ENCODE measurements at regions not wholly inside any gene's neighbourhood (a gene's known extent, or its start where the extent isn't known, plus 50 kb on each side); places are given as distances from the start of the nearest gene placed in this dataset.

DNA sequence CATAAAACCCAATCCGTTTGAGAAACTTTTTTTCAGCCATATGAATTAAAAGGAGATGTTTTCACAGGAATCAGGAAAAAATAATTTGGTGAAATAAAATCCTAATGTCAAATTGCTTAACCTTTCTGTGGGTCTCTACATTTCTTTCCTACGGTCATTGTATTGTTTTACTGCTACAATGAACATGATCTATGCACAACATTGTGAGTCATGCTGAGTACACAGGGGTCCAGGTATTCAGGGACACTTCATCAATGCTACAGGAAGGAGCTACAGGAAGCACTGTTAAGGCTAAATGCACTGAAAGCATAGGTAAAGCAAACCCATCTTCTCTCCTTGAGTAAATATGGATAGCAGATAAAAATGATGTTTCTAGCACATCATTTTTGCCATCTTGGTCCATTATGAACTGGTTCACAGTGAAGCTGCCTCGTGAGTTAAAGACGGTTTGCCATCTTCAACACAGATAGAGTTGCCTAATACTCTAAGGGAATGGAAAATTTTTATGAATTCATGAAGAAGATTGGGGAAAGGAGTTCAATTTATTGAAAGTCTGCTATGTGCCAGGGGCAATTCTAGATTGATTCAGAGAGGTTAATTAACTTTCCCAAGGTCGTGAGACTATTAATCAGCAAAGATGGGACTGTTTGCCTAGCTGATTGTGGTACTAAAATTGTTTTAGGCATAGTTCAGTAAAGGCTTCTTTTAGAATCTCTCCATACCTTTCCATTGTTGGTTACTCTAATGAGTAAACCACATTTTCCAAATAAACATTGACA, 85.5 kb downstream of the DIRAS2 start:
- no peaks in the 10 kb centered on the region for H3K79me2 ChIP-seq (ENCODE audit: insufficient read depth, low read length)
- no peaks in the 10 kb centered on the region for H3K4me1 ChIP-seq (ENCODE audit: control insufficient read depth in 1 of 2, insufficient read depth in 2 of 2, low read length in 2 of 2)
- Mint-ChIP-seq H3K4me1 (peaks cover 4% of the 10 kb centered on the region), H3K9me3 (peaks cover 0 to 4% (median 0%) of the 10 kb centered on the region in 7 donors), H3K36me3 (no peaks in the 10 kb centered on the region), H3K27me3 (ENCODE audit: low read depth in 3 of 3) (peaks cover 0 to 3% (median 2%) of the 10 kb centered on the region in 3 donors), H3K27ac (no peak overlapping the region), H3K4me3 (no peak overlapping the region)
- H3K9me3 ChIP-seq (replicated peaks in 1 of 2; ENCODE audit: control insufficient read depth in 1 of 2, insufficient read depth in 1 of 2, low read length in 2 of 2) = no peaks in the 10 kb centered on the region
- TF ChIP-seq, protein P1, sequence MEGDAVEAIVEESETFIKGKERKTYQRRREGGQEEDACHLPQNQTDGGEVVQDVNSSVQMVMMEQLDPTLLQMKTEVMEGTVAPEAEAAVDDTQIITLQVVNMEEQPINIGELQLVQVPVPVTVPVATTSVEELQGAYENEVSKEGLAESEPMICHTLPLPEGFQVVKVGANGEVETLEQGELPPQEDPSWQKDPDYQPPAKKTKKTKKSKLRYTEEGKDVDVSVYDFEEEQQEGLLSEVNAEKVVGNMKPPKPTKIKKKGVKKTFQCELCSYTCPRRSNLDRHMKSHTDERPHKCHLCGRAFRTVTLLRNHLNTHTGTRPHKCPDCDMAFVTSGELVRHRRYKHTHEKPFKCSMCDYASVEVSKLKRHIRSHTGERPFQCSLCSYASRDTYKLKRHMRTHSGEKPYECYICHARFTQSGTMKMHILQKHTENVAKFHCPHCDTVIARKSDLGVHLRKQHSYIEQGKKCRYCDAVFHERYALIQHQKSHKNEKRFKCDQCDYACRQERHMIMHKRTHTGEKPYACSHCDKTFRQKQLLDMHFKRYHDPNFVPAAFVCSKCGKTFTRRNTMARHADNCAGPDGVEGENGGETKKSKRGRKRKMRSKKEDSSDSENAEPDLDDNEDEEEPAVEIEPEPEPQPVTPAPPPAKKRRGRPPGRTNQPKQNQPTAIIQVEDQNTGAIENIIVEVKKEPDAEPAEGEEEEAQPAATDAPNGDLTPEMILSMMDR (IDR thresholded peaks at IDR 0.05) = no peak
- no peaks in the 10 kb centered on the region for H3K27me3 ChIP-seq (ENCODE audit: control insufficient read depth in 2 of 2, insufficient read depth in 2 of 2, low read length in 2 of 2)
- intact Hi-C loops (cut with micrococcal nuclease) = no loop called here
- WGBS (ENCODE audit: insufficient coverage) = no CpG with 5 or more reads among the region's 5 CpGs
- H3K4me3 ChIP-seq (replicated peaks in 1 of 3; ENCODE audit: low read depth in 2 of 3, low read length in 3 of 3) = no peak overlapping the region
- H3K4me2 ChIP-seq (replicated peaks; ENCODE audit: extremely low read depth, low read length, poor library complexity, severe bottlenecking) = no peak overlapping the region
- no peaks in the 10 kb centered on the region for H3K36me3 ChIP-seq (replicated peaks in 1 of 2; ENCODE audit: control insufficient read depth in 1 of 2, insufficient read depth in 2 of 2, low read length in 2 of 2)
- H2AFZ ChIP-seq (ENCODE audit: insufficient read depth, low read depth, low read length, poor library complexity, severe bottlenecking) = no peak overlapping the region
- H4K20me1 ChIP-seq (ENCODE audit: insufficient read depth, low read length) = no peaks in the 10 kb centered on the region
- DNase-seq = no peak
- no peak overlapping the region for H3K27ac ChIP-seq (ENCODE audit: low read depth in 1 of 2, low read length in 2 of 2)
- H3K9ac ChIP-seq (ENCODE audit: insufficient read depth, low read length, poor library complexity, severe bottlenecking) = no peak overlapping the region

DNA sequence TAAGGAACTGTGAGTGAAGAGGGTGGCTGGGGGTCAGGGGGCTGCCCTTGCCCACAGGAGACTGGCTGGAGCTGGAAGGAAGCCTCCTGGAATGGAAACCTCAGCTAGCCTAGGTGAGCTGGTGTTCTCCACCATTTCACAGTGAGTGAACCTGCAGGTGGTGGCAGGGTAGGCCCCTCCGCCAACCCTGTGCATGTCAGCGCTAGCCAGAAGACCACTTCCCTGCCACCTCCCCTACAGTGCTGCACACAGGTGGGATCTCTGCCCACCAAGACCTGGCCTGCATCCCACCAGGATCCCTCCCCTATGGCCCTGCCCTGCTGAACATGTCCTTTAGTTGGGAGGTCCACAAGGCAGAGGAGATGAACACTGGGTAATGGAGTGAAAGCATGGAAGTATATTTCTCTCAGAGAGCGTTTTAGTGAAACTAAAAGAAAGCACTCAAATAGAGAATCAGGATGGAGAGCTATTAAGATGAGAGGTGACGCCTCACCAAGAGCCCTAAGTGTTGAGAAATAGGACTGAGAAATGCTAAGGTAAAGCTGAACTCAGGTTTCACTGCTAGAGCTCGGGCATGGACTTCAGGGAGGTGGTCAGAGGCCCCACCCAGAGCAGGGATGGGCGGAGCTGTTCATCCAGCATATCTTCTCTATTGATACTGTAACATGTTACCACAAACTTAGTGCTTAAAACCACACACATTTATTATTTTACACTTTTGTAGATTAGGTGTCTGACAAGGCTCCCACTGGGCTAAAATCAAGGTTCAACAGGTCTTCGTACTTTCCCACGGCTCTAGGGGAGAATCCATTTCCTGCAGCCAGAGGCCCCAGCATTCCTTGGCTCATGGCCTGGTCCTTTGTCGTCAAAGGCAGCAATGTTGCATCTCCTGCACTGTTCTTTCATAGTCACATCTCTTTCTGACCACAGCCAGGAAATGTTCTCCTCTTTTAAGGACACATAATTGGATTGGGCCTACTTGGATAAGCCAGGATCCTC, 83.2 kb downstream of the DIRAS2 start:
- TF ChIP-seq, protein P1 (IDR thresholded peaks at IDR 0.05) = no peak
- Mint-ChIP-seq H3K27ac (no peak overlapping the region), H3K27me3 (ENCODE audit: low read depth in 3 of 3) (peaks cover 0 to 1% (median 0%) of the 10 kb centered on the region in 3 donors), H3K9me3 (peaks cover 0 to 4% (median 0%) of the 10 kb centered on the region in 7 donors), H3K4me1 (peaks cover 4% of the 10 kb centered on the region), H3K4me3 (no peak overlapping the region), H3K36me3 (no peaks in the 10 kb centered on the region)
- H3K4me2 ChIP-seq (replicated peaks; ENCODE audit: extremely low read depth, low read length, poor library complexity, severe bottlenecking) = no peak overlapping the region
- H3K4me1 ChIP-seq (ENCODE audit: control insufficient read depth in 1 of 2, insufficient read depth in 2 of 2, low read length in 2 of 2) = no peaks in the 10 kb centered on the region
- intact Hi-C loops (cut with micrococcal nuclease) = no loop called here
- no peaks in the 10 kb centered on the region for H3K79me2 ChIP-seq (ENCODE audit: insufficient read depth, low read length)
- no peak overlapping the region for H3K27ac ChIP-seq (ENCODE audit: low read depth in 1 of 2, low read length in 2 of 2)
- no peaks in the 10 kb centered on the region for H3K36me3 ChIP-seq (replicated peaks in 1 of 2; ENCODE audit: control insufficient read depth in 1 of 2, insufficient read depth in 2 of 2, low read length in 2 of 2)
- 98% methylated on average over 5 of the region's 9 CpGs for WGBS (ENCODE audit: insufficient coverage)
- no peaks in the 10 kb centered on the region for H3K27me3 ChIP-seq (ENCODE audit: control insufficient read depth in 2 of 2, insufficient read depth in 2 of 2, low read length in 2 of 2)
- H3K9ac ChIP-seq (ENCODE audit: insufficient read depth, low read length, poor library complexity, severe bottlenecking) = no peak overlapping the region
- H3K4me3 ChIP-seq (replicated peaks in 1 of 3; ENCODE audit: low read depth in 2 of 3, low read length in 3 of 3) = no peak overlapping the region
- no peaks in the 10 kb centered on the region for H4K20me1 ChIP-seq (ENCODE audit: insufficient read depth, low read length)
- no peak overlapping the region for H2AFZ ChIP-seq (ENCODE audit: insufficient read depth, low read depth, low read length, poor library complexity, severe bottlenecking)
- no peak for DNase-seq
- no peaks in the 10 kb centered on the region for H3K9me3 ChIP-seq (replicated peaks in 1 of 2; ENCODE audit: control insufficient read depth in 1 of 2, insufficient read depth in 1 of 2, low read length in 2 of 2)
